GM12875 (cell line): ENCODE measurements at regions not wholly inside any gene's neighbourhood (a gene's known extent, or its start where the extent isn't known, plus 50 kb on each side); places are given as distances from the start of the nearest gene placed in this dataset.
A peak's percentile ranks its signal among the peaks of the same experiment; 100 is the strongest.

Experiments used
- H3K4me3 ChIP-seq: one replicate; pipeline ENCODE4 v1.5.1; 2011; ENCODE audit warnings: low read depth, low read length, control low read depth
- CTCF ChIP-seq: IDR thresholded peaks from 2 replicates; pipeline ENCODE4 v1.5.1; 2011; ENCODE audit warnings: low read depth, mild to moderate bottlenecking, control low read depth, inconsistent platforms, low read length, moderate library complexity, borderline replicate concordance; ENCODE audit not compliant: insufficient read depth

DNA sequence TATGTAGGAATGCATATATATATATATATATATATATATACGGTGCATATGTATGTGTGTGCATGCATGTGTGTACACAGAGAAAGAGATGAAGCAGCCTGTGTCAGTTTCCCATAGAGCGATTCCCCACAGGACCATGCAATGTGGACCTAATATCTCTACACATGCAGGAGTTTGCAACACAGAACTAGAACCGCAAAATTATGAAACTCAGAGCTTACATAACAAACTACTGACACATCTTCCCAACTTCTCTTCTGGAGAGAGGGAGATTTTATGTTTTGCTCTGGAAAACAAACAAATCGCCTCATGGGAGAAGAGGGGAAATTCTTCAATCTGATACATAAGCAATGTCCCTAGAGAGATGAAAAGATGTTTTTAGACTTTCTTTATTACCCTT lies 377.2 kb downstream of the LRATD1 start:
- no peak overlapping the region for H3K4me3 ChIP-seq
- no peak for TF ChIP-seq CTCF

GRCh38 chr2:15010346-15010745 lies 377.8 kb downstream of the LRATD1 start:
- no peak overlapping the region for H3K4me3 ChIP-seq
- no peak for TF ChIP-seq CTCF

GRCh38 chr2:15018814-15019213 lies 386.3 kb downstream of the LRATD1 start:
- no peak overlapping the region for H3K4me3 ChIP-seq
- TF ChIP-seq CTCF = no peak

GRCh38 chr2:15023221-15023620 lies 390.7 kb downstream of the LRATD1 start:
- no peak for TF ChIP-seq CTCF
- H3K4me3 ChIP-seq = no peak overlapping the region

DNA sequence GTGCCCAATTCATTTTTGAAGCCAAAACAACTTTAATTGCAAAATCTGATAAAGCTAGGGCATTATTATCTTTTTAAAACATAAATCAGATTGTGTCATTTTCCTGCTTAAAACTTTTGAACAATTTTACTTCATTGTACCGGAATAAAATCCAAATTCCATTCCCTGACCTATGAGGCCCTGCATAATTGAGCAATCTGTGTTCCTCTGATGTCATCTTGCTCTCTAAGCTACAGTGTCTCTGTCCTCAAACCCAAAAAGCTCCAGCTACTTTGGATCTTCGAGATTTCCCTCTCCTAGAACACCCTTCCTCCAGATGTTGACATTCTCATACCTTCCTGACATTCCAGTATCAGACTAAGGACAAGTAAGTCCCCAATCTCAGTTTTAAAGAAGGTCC lies 395.9 kb downstream of the LRATD1 start:
- no peak for TF ChIP-seq CTCF
- no peak overlapping the region for H3K4me3 ChIP-seq

DNA sequence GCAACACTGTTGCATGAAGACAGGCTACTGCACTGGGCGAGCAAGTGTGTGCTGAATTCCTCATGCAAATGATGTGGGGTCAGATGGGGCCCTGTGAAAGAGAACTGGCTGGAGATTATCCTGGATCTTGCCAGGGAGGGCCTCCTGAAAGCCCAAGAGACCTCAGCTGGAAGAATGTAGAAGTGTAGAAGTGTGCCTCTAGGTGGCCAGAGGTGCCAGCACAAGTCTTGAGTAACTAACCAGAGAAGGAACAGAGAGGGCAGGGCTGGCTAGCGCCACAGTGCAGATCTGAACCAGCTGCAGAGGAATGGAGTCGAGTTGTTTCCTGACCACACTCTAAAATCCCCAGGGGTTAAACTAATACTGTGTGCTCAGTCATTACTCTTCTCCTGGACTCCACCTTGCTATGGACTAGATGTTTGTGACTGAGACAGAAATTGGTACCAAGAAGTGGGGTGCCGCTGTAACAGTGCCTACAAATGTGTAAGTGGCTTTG lies 399.3 kb downstream of the LRATD1 start:
- peak; percentile 43; the same call in 1 of the 2 replicates for TF ChIP-seq CTCF

GRCh38 chr2:15034246-15034645 lies 401.7 kb downstream of the LRATD1 start:
- H3K4me3 ChIP-seq = no peak overlapping the region
- no peak for TF ChIP-seq CTCF

More for the DNA sequence above, 399.3 kb downstream of the LRATD1 start:
- H3K4me3 ChIP-seq = no peak overlapping the region
